ENCODE measurements at regions not wholly inside any gene's neighbourhood (a gene's known extent, or its start where the extent isn't known, plus 50 kb on each side); places are given as distances from the start of the nearest gene placed in this dataset.

- Histone ChIP-seq H3K9ac (ENCODE audit: low read depth in 2 of 2, low read length in 2 of 2) (no peak overlapping the region), H3K27ac (no peak overlapping the region), H3K36me3 (no peaks in the 10 kb centered on the region), H3K4me1 (no peaks in the 10 kb centered on the region), H3K9me3 (no peaks in the 10 kb centered on the region), H3K4me3 (no peak overlapping the region), H3K27me3 (no peaks in the 10 kb centered on the region)
- DNase-seq, result no peak
- no peak for TF ChIP-seq CTCF (IDR thresholded peaks at IDR 0.05)
- intact Hi-C loops (cut with DNase I), result no loop called here
These were observed 201.8 kb downstream of the TTLL2 start for GRCh38 chr6:167526465-167527368.

GRCh38 chr6:167528239-167528638 is 203.4 kb downstream of the TTLL2 start:
- no peak for TF ChIP-seq CTCF (IDR thresholded peaks at IDR 0.05)
- H3K9me3 ChIP-seq, result no peaks in the 10 kb centered on the region
- no peaks in the 10 kb centered on the region for H3K4me1 ChIP-seq
- H3K4me3 ChIP-seq, result no peak overlapping the region
- H3K9ac ChIP-seq (ENCODE audit: low read depth in 2 of 2, low read length in 2 of 2), result no peak overlapping the region
- H3K27ac ChIP-seq, result no peak overlapping the region
- intact Hi-C loops (cut with DNase I), result no loop called here
- no peaks in the 10 kb centered on the region for H3K27me3 ChIP-seq
- no peaks in the 10 kb centered on the region for H3K36me3 ChIP-seq
- no peak for DNase-seq

- intact Hi-C loops (cut with DNase I), result no loop called here
- no peak overlapping the region for H3K4me3 ChIP-seq
- no peak overlapping the region for H3K9ac ChIP-seq (ENCODE audit: low read depth in 2 of 2, low read length in 2 of 2)
- no peaks in the 10 kb centered on the region for H3K9me3 ChIP-seq
- no peaks in the 10 kb centered on the region for H3K36me3 ChIP-seq
- no peak overlapping the region for H3K27ac ChIP-seq
- no peak for DNase-seq
- H3K4me1 ChIP-seq, result no peaks in the 10 kb centered on the region
- no peak for TF ChIP-seq CTCF (IDR thresholded peaks at IDR 0.05)
- no peaks in the 10 kb centered on the region for H3K27me3 ChIP-seq
These were observed 204.1 kb downstream of the TTLL2 start for GRCh38 chr6:167528976-167529375.

DNA sequence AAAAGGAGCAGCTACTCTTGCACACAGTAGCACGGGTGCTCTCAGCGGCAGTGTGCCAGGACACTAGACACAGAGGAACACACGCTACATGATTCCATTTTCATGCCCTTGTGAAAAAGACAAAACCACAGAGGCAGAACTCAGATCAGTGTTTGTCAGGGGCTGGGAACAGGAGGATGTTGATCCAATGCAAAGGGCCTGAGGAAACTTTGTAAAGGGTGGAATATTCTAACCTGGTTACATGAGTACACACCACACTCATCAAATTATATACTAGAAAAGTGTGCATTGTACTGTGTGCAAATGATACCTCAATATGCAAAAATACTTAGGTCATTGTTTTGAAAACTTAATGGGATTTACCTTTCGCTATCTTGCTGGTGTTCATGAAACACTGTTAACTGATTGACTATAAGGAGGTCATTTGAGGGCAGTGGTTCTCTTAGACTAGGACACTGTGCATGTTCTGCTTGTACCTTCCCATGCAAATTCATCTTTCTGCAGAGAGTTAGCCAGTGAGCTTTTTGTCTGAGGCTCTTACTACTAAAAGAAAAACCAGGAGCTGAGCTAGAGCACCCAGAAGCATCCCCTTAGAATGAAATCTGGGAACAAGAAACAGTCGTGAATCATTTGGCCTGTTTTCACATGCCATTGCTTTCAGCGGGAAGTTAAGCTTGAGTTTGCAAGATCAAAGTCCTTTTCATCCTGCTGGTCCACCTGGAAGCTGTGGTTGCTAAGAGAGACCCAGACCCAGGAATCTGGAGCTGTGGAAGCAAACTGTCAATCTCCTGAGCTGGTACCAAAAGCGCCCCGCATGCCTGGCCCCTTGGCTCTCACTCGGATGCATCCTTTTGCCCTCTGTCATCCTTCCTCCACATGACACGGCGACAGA is 204.8 kb downstream of the TTLL2 start:
- intact Hi-C loops (cut with DNase I), result no loop called here
- Histone ChIP-seq H3K36me3 (no peaks in the 10 kb centered on the region), H3K9me3 (no peaks in the 10 kb centered on the region), H3K27me3 (no peaks in the 10 kb centered on the region), H3K9ac (ENCODE audit: low read depth in 2 of 2, low read length in 2 of 2) (no peak overlapping the region), H3K4me1 (no peaks in the 10 kb centered on the region), H3K27ac (no peak overlapping the region), H3K4me3 (no peak overlapping the region)
- no peak for DNase-seq
- TF ChIP-seq CTCF (IDR thresholded peaks at IDR 0.05), result no peak

DNA sequence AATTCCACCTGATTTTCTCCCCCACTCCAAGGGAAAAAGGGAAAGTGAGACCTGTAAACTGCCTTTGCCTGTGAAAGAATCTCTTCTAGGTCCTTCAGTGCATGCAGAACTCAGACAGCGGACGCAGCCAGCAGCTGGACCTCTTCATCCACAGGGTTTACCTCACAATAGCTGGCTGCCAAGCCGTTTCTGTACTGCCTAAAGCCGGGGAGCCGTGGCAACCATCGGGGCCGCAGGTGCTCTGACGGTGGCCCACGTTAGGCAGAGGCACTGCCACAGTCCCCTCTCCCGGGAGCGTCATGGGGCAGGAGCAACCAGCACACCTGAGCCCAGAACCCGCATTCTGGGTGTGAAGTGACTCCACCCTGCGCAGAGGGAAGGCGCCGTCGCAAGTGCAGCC is 206.1 kb downstream of the TTLL2 start:
- DNase-seq, result no peak
- TF ChIP-seq CTCF (IDR thresholded peaks at IDR 0.05), result no peak
- intact Hi-C loops (cut with DNase I), result no loop called here

More for the DNA sequence above, 206.1 kb downstream of the TTLL2 start:
- no peaks in the 10 kb centered on the region for H3K9me3 ChIP-seq
- no peak overlapping the region for H3K27ac ChIP-seq
- no peaks in the 10 kb centered on the region for H3K27me3 ChIP-seq
- H3K4me1 ChIP-seq, result no peaks in the 10 kb centered on the region
- no peak overlapping the region for H3K4me3 ChIP-seq
- no peaks in the 10 kb centered on the region for H3K36me3 ChIP-seq
- H3K9ac ChIP-seq (ENCODE audit: low read depth in 2 of 2, low read length in 2 of 2), result no peak overlapping the region

All from colonic mucosa (tissue), 4 donors.